ENCODE measurements at regions not wholly inside any gene's neighbourhood (a gene's known extent, or its start where the extent isn't known, plus 50 kb on each side); places are given as distances from the start of the nearest gene placed in this dataset.

GRCh38 chr4:155473420-155474095 is 96.8 kb upstream of the MAP9 start:
- intact Hi-C loops (cut with micrococcal nuclease) = no loop called here

- intact Hi-C loops (cut with micrococcal nuclease) = no loop called here
Measured at GRCh38 chr4:155468282-155468681, 91.5 kb upstream of the MAP9 start.

GRCh38 chr4:155450676-155451075 is 73.9 kb upstream of the MAP9 start:
- intact Hi-C loops (cut with micrococcal nuclease) = no loop called here

- intact Hi-C loops (cut with micrococcal nuclease) = loop anchor here (10.0 kb wide), 1 partner anchor 219 kb away; the partner anchor contains the start of gene GUCY1A1
Measured at GRCh38 chr4:155445306-155445705, 68.5 kb upstream of the MAP9 start.

- intact Hi-C loops (cut with micrococcal nuclease) = loop anchor here (10.0 kb wide), 1 partner anchor 220 kb away; the partner anchor contains the start of gene GUCY1A1
Measured at GRCh38 chr4:155444721-155445120, 68.0 kb upstream of the MAP9 start.

- intact Hi-C loops (cut with micrococcal nuclease) = loop anchor here (1.0 to 10.0 kb wide), 3 partner anchors 222 to 511 kb away; partner anchors contain the start of genes CTSO and GUCY1A1
Measured at GRCh38 chr4:155442267-155443105, 65.7 kb upstream of the MAP9 start.

- intact Hi-C loops (cut with micrococcal nuclease) = loop anchor here (10.0 kb wide), 1 partner anchor 223 kb away; the partner anchor contains the start of gene GUCY1A1
Measured at GRCh38 chr4:155441475-155441874, 64.7 kb upstream of the MAP9 start.

- intact Hi-C loops (cut with micrococcal nuclease) = loop anchor here (10.0 kb wide), 1 partner anchor 225 kb away; the partner anchor contains the start of gene GUCY1A1
Measured at GRCh38 chr4:155439760-155440159, 63.0 kb upstream of the MAP9 start.

- intact Hi-C loops (cut with micrococcal nuclease) = no loop called here
Measured at GRCh38 chr4:155434904-155435303, 58.1 kb upstream of the MAP9 start.

- intact Hi-C loops (cut with micrococcal nuclease) = no loop called here
Measured at GRCh38 chr4:155434366-155434765, 57.6 kb upstream of the MAP9 start.

GRCh38 chr4:155433636-155434360 is 57.0 kb upstream of the MAP9 start:
- intact Hi-C loops (cut with micrococcal nuclease) = no loop called here

GRCh38 chr4:155430895-155431795 is 54.4 kb upstream of the MAP9 start:
- intact Hi-C loops (cut with micrococcal nuclease) = no loop called here

- intact Hi-C loops (cut with micrococcal nuclease) = no loop called here
Measured at GRCh38 chr4:155428128-155428527, 51.4 kb upstream of the MAP9 start.

- intact Hi-C loops (cut with micrococcal nuclease) = no loop called here
Measured at GRCh38 chr4:155426953-155427352, 50.2 kb upstream of the MAP9 start.

All from T-helper 1 cell treated with Interleukin-12 subunit alpha and Interleukin-12 subunit beta and Interleukin-4 antibody, amounts not matched to agents 30 ng/mL and 1 ng/mL, for 36 hours (primary cell).